ENCODE measurements at regions not wholly inside any gene's neighbourhood (a gene's known extent, or its start where the extent isn't known, plus 50 kb on each side); places are given as distances from the start of the nearest gene placed in this dataset.

DNA sequence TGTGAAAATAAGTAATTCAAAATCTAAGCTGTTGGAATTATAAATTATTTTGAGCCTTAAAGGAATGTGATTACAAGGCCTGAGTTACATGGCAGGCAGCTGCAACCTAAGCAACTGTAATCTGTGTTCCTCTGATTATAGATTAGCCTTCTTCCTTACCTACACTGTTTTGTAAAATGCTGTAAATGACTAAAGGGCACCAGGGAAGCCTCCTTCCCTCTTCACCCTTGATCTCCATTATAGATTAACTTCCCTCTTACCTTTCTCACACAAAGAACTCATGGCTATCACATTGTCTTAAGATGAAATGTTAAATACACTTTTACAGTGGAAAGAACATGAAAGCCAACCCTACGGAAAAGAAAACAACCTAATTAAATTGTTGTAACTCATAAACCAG, 423.7 kb upstream of the KLF12 start (continued):
- no peak for TF ChIP-seq BHLHE40 (IDR thresholded peaks at IDR 0.05; ENCODE audit: borderline replicate concordance in 1 of 2, low read depth in 2 of 2, low read length in 1 of 2)

DNA sequence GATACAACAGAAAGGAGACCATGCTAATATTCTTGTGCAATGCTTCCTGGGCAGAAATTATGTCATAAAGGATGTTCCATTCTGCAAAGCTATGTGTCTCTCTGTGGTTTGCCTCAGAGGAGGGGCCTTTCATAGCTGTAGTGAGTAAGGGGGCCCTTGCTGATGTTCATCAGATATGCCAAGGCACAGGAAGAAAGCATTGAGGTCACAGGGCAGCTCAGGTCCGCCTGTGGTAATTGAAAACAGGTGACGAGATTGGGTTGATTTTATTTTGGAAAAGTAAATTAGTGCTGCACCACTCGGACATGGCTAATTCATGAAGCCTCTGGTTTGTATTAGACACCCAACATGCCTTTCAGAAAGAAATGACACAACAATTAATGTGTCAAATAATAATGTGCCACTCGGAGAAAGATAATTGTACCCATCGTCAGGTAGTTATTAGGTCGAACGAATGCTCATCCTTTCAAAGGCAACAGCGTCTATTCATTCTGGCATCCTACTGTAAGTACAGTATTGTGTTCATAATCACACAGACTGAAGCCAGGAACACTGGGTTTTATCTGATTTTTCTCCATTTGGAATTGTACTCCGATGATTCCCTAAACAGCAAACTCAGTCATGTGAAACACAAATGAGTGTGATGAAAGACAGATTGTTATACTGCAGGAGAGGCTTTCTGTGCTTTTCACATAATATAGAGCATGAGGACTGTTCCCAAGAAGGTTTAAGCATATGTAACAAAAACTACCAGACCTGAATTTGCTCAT, 421.6 kb upstream of the KLF12 start:
- intact Hi-C loops (cut with micrococcal nuclease; ENCODE audit: unreplicated experiment) = no loop called here
- Histone ChIP-seq H3K4me1 (ENCODE audit: control insufficient read depth, insufficient read depth, low read length) (no peaks in the 10 kb centered on the region), H3K4me2 (ENCODE audit: control insufficient read depth, insufficient read depth) (no peak overlapping the region), H4K20me1 (ENCODE audit: control insufficient read depth, insufficient read depth) (no peaks in the 10 kb centered on the region), H3K4me3 (no peak overlapping the region), H3K27ac (ENCODE audit: control insufficient read depth, insufficient read depth) (no peak overlapping the region), H3K36me3 (ENCODE audit: control insufficient read depth in 2 of 2, insufficient read depth in 2 of 2, low read length in 1 of 2) (no peaks in the 10 kb centered on the region), H2AFZ (ENCODE audit: control insufficient read depth, low read depth, low read length) (no peak overlapping the region), H3K9me3 (replicated peaks; ENCODE audit: control insufficient read depth, insufficient read depth, low read length) (no peaks in the 10 kb centered on the region), H3K79me2 (ENCODE audit: control insufficient read depth, insufficient read depth, low read length) (no peaks in the 10 kb centered on the region), H3K9ac (ENCODE audit: control insufficient read depth, insufficient read depth, low read length) (no peak overlapping the region), H3K27me3 (replicated peaks in 1 of 2; ENCODE audit: control insufficient read depth in 2 of 2, insufficient read depth in 2 of 2, low read length in 1 of 2) (no peaks in the 10 kb centered on the region)
- no peak for ATAC-seq
- no peak for DNase-seq (ENCODE audit: low read depth, low spot score)
- CTCF ChIA-PET = no interaction called here
- in situ Hi-C loops (cut with MboI) = no loop called here
- POLR2A ChIA-PET = no interaction called here
- FAIRE-seq = no peak
- 35% methylated on average over 9 of the region's 9 CpGs for WGBS (ENCODE audit: insufficient coverage, insufficient replicate concordance, low lambda C conversion rate, missing lambda C conversion rate)
- no TSS peak for BruUV-seq (replicated peaks)
- RAD21 ChIA-PET (ENCODE audit: unreplicated experiment) = no interaction called here
- SMC1A ChIA-PET (ENCODE audit: uncharacterized antibody, unreplicated experiment) = no interaction called here
- TF ChIP-seq RUNX3 (IDR thresholded peaks at IDR 0.05; ENCODE audit: low read length) = no peak
- TF ChIP-seq, protein P1, sequence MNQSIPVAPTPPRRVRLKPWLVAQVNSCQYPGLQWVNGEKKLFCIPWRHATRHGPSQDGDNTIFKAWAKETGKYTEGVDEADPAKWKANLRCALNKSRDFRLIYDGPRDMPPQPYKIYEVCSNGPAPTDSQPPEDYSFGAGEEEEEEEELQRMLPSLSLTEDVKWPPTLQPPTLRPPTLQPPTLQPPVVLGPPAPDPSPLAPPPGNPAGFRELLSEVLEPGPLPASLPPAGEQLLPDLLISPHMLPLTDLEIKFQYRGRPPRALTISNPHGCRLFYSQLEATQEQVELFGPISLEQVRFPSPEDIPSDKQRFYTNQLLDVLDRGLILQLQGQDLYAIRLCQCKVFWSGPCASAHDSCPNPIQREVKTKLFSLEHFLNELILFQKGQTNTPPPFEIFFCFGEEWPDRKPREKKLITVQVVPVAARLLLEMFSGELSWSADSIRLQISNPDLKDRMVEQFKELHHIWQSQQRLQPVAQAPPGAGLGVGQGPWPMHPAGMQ (IDR thresholded peaks at IDR 0.05; ENCODE audit: borderline replicate concordance) = no peak
- TF ChIP-seq CREM (IDR thresholded peaks at IDR 0.05; ENCODE audit: low read depth) = no peak
- TF ChIP-seq, protein P2, sequence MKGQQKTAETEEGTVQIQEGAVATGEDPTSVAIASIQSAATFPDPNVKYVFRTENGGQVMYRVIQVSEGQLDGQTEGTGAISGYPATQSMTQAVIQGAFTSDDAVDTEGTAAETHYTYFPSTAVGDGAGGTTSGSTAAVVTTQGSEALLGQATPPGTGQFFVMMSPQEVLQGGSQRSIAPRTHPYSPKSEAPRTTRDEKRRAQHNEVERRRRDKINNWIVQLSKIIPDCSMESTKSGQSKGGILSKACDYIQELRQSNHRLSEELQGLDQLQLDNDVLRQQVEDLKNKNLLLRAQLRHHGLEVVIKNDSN (IDR thresholded peaks at IDR 0.05; ENCODE audit: borderline replicate concordance, extremely low read length, insufficient read depth, low read depth, low read length) = no peak
- TF ChIP-seq, protein P3, sequence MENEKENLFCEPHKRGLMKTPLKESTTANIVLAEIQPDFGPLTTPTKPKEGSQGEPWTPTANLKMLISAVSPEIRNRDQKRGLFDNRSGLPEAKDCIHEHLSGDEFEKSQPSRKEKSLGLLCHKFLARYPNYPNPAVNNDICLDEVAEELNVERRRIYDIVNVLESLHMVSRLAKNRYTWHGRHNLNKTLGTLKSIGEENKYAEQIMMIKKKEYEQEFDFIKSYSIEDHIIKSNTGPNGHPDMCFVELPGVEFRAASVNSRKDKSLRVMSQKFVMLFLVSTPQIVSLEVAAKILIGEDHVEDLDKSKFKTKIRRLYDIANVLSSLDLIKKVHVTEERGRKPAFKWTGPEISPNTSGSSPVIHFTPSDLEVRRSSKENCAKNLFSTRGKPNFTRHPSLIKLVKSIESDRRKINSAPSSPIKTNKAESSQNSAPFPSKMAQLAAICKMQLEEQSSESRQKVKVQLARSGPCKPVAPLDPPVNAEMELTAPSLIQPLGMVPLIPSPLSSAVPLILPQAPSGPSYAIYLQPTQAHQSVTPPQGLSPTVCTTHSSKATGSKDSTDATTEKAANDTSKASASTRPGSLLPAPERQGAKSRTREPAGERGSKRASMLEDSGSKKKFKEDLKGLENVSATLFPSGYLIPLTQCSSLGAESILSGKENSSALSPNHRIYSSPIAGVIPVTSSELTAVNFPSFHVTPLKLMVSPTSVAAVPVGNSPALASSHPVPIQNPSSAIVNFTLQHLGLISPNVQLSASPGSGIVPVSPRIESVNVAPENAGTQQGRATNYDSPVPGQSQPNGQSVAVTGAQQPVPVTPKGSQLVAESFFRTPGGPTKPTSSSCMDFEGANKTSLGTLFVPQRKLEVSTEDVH (IDR thresholded peaks at IDR 0.05; ENCODE audit: low read depth, partially characterized antibody) = no peak
- TF ChIP-seq STAT1 (conservative IDR thresholded peaks at IDR 0.05) = no peak
- no peak for TF ChIP-seq ZBED1 (IDR thresholded peaks at IDR 0.05; ENCODE audit: borderline replicate concordance)
- TF ChIP-seq, protein P4, sequence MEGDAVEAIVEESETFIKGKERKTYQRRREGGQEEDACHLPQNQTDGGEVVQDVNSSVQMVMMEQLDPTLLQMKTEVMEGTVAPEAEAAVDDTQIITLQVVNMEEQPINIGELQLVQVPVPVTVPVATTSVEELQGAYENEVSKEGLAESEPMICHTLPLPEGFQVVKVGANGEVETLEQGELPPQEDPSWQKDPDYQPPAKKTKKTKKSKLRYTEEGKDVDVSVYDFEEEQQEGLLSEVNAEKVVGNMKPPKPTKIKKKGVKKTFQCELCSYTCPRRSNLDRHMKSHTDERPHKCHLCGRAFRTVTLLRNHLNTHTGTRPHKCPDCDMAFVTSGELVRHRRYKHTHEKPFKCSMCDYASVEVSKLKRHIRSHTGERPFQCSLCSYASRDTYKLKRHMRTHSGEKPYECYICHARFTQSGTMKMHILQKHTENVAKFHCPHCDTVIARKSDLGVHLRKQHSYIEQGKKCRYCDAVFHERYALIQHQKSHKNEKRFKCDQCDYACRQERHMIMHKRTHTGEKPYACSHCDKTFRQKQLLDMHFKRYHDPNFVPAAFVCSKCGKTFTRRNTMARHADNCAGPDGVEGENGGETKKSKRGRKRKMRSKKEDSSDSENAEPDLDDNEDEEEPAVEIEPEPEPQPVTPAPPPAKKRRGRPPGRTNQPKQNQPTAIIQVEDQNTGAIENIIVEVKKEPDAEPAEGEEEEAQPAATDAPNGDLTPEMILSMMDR (IDR thresholded peaks at IDR 0.05 in 2 of 3, conservative IDR thresholded peaks at IDR 0.05 in 1 of 3; ENCODE audit: control insufficient read depth in 2 of 3, extremely low read depth in 1 of 3, insufficient read depth in 1 of 3, low read depth in 3 of 3, low read length in 3 of 3) = no peak
- no peak for TF ChIP-seq MYC (IDR thresholded peaks at IDR 0.05; ENCODE audit: insufficient read depth, insufficient read length, insufficient replicate concordance, low read length, severe bottlenecking)
- TF ChIP-seq NR2C1 (IDR thresholded peaks at IDR 0.05) = no peak
- TF ChIP-seq RFX5 (IDR thresholded peaks at IDR 0.05; ENCODE audit: low read depth, low read length) = no peak
- TF ChIP-seq SIX5 (IDR thresholded peaks at IDR 0.05; ENCODE audit: low read depth, low read length, severe bottlenecking) = no peak
- TF ChIP-seq ZNF384 (IDR thresholded peaks at IDR 0.05; ENCODE audit: borderline replicate concordance, low read depth, low read length) = no peak
- TF ChIP-seq MEF2B (IDR thresholded peaks at IDR 0.05; ENCODE audit: partially characterized antibody, poor library complexity, severe bottlenecking) = no peak
